ENCODE measurements at regions not wholly inside any gene's neighbourhood (a gene's known extent, or its start where the extent isn't known, plus 50 kb on each side); places are given as distances from the start of the nearest gene placed in this dataset.
A peak's percentile ranks its signal among the peaks of the same experiment; 100 is the strongest.
"Not testable (repeated sequence)": the region's sequence is repeated elsewhere in the genome, so short reads cannot be mapped to it uniquely, and the experiment has no call there.

GRCh38 chr2:179385756-179386155 lies 121.1 kb upstream of the SESTD1 start:
- H3K4me3 ChIP-seq (ENCODE audit: low read length); H3K4me2 ChIP-seq (ENCODE audit: low read length); H3K9ac ChIP-seq (ENCODE audit: low read depth, low read length); H3K36me3 ChIP-seq (ENCODE audit: insufficient read depth, low read length); H3K4me1 ChIP-seq (ENCODE audit: control insufficient read depth, insufficient read depth, low read length); H3K27me3 ChIP-seq (ENCODE audit: control insufficient read depth, insufficient read depth, low read length); H3K9me3 ChIP-seq (replicated peaks; ENCODE audit: low read length): not testable (repeated sequence)

- H3K36me3 ChIP-seq (ENCODE audit: insufficient read depth, low read length): no peaks in the 10 kb centered on the region
- no peak overlapping the region for H3K4me2 ChIP-seq (ENCODE audit: low read length)
- no peak overlapping the region for H3K4me3 ChIP-seq (ENCODE audit: low read length)
- H3K4me1 ChIP-seq (ENCODE audit: control insufficient read depth, insufficient read depth, low read length): no peaks in the 10 kb centered on the region
- no peaks in the 10 kb centered on the region for H3K27me3 ChIP-seq (ENCODE audit: control insufficient read depth, insufficient read depth, low read length)
- no peak overlapping the region for H3K9ac ChIP-seq (ENCODE audit: low read depth, low read length)
- no peaks in the 10 kb centered on the region for H3K9me3 ChIP-seq (replicated peaks; ENCODE audit: low read length)
Observed at GRCh38 chr2:179383975-179384374, 119.3 kb upstream of the SESTD1 start.

- Histone ChIP-seq H3K9me3 (replicated peaks; ENCODE audit: low read length) (no peaks in the 10 kb centered on the region), H3K4me2 (ENCODE audit: low read length) (peak overlapping the region; percentile 40), H3K36me3 (ENCODE audit: insufficient read depth, low read length) (no peaks in the 10 kb centered on the region), H3K27me3 (ENCODE audit: control insufficient read depth, insufficient read depth, low read length) (no peaks in the 10 kb centered on the region), H3K4me3 (ENCODE audit: low read length) (no peak overlapping the region), H3K4me1 (ENCODE audit: control insufficient read depth, insufficient read depth, low read length) (peaks cover 6% of the 10 kb centered on the region), H3K9ac (ENCODE audit: low read depth, low read length) (no peak overlapping the region)
Observed at GRCh38 chr2:179377296-179377695, 112.7 kb upstream of the SESTD1 start.

GRCh38 chr2:179376881-179377280 lies 112.2 kb upstream of the SESTD1 start:
- Histone ChIP-seq H3K27me3 (ENCODE audit: control insufficient read depth, insufficient read depth, low read length) (no peaks in the 10 kb centered on the region), H3K9me3 (replicated peaks; ENCODE audit: low read length) (no peaks in the 10 kb centered on the region), H3K4me3 (ENCODE audit: low read length) (no peak overlapping the region), H3K4me1 (ENCODE audit: control insufficient read depth, insufficient read depth, low read length) (peaks cover 6% of the 10 kb centered on the region), H3K36me3 (ENCODE audit: insufficient read depth, low read length) (no peaks in the 10 kb centered on the region), H3K4me2 (ENCODE audit: low read length) (peak overlapping the region; percentile 19), H3K9ac (ENCODE audit: low read depth, low read length) (no peak overlapping the region)

GRCh38 chr2:179373816-179374215 lies 109.2 kb upstream of the SESTD1 start:
- peaks cover 6% of the 10 kb centered on the region for H3K4me1 ChIP-seq (ENCODE audit: control insufficient read depth, insufficient read depth, low read length)

GRCh38 chr2:179365561-179365960 lies 100.9 kb upstream of the SESTD1 start:
- H3K4me2 ChIP-seq (ENCODE audit: low read length); H3K4me1 ChIP-seq (ENCODE audit: control insufficient read depth, insufficient read depth, low read length); H3K27me3 ChIP-seq (ENCODE audit: control insufficient read depth, insufficient read depth, low read length); H3K4me3 ChIP-seq (ENCODE audit: low read length); H3K9me3 ChIP-seq (replicated peaks; ENCODE audit: low read length); H3K9ac ChIP-seq (ENCODE audit: low read depth, low read length); H3K36me3 ChIP-seq (ENCODE audit: insufficient read depth, low read length): not testable (repeated sequence)

More at GRCh38 chr2:179373816-179374215, 109.2 kb upstream of the SESTD1 start:
- Histone ChIP-seq H3K9me3 (replicated peaks; ENCODE audit: low read length) (no peaks in the 10 kb centered on the region), H3K4me3 (ENCODE audit: low read length) (no peak overlapping the region), H3K36me3 (ENCODE audit: insufficient read depth, low read length) (no peaks in the 10 kb centered on the region), H3K27me3 (ENCODE audit: control insufficient read depth, insufficient read depth, low read length) (no peaks in the 10 kb centered on the region), H3K4me2 (ENCODE audit: low read length) (no peak overlapping the region), H3K9ac (ENCODE audit: low read depth, low read length) (no peak overlapping the region)

GRCh38 chr2:179355881-179356280 lies 91.2 kb upstream of the SESTD1 start:
- Histone ChIP-seq H3K4me2 (ENCODE audit: low read length) (no peak overlapping the region), H3K36me3 (ENCODE audit: insufficient read depth, low read length) (no peaks in the 10 kb centered on the region), H3K4me3 (ENCODE audit: low read length) (no peak overlapping the region), H3K9me3 (replicated peaks; ENCODE audit: low read length) (no peaks in the 10 kb centered on the region), H3K9ac (ENCODE audit: low read depth, low read length) (no peak overlapping the region), H3K27me3 (ENCODE audit: control insufficient read depth, insufficient read depth, low read length) (no peaks in the 10 kb centered on the region), H3K4me1 (ENCODE audit: control insufficient read depth, insufficient read depth, low read length) (no peaks in the 10 kb centered on the region)

- no peaks in the 10 kb centered on the region for H3K4me1 ChIP-seq (ENCODE audit: control insufficient read depth, insufficient read depth, low read length)
- H3K4me3 ChIP-seq (ENCODE audit: low read length): no peak overlapping the region
- no peak overlapping the region for H3K9ac ChIP-seq (ENCODE audit: low read depth, low read length)
- no peaks in the 10 kb centered on the region for H3K9me3 ChIP-seq (replicated peaks; ENCODE audit: low read length)
- H3K36me3 ChIP-seq (ENCODE audit: insufficient read depth, low read length): no peaks in the 10 kb centered on the region
- H3K27me3 ChIP-seq (ENCODE audit: control insufficient read depth, insufficient read depth, low read length): no peaks in the 10 kb centered on the region
- no peak overlapping the region for H3K4me2 ChIP-seq (ENCODE audit: low read length)
Observed at GRCh38 chr2:179354739-179355537, 90.3 kb upstream of the SESTD1 start.

- Histone ChIP-seq H3K9me3 (replicated peaks; ENCODE audit: low read length) (no peaks in the 10 kb centered on the region), H3K9ac (ENCODE audit: low read depth, low read length) (no peak overlapping the region), H3K36me3 (ENCODE audit: insufficient read depth, low read length) (no peaks in the 10 kb centered on the region), H3K4me3 (ENCODE audit: low read length) (no peak overlapping the region), H3K4me2 (ENCODE audit: low read length) (no peak overlapping the region), H3K27me3 (ENCODE audit: control insufficient read depth, insufficient read depth, low read length) (no peaks in the 10 kb centered on the region), H3K4me1 (ENCODE audit: control insufficient read depth, insufficient read depth, low read length) (no peaks in the 10 kb centered on the region)
Observed at GRCh38 chr2:179354296-179354695, 89.7 kb upstream of the SESTD1 start.

- no peaks in the 10 kb centered on the region for H3K36me3 ChIP-seq (ENCODE audit: insufficient read depth, low read length)
- no peaks in the 10 kb centered on the region for H3K9me3 ChIP-seq (replicated peaks; ENCODE audit: low read length)
- no peak overlapping the region for H3K4me2 ChIP-seq (ENCODE audit: low read length)
- H3K27me3 ChIP-seq (ENCODE audit: control insufficient read depth, insufficient read depth, low read length): no peaks in the 10 kb centered on the region
- H3K9ac ChIP-seq (ENCODE audit: low read depth, low read length): no peak overlapping the region
- H3K4me3 ChIP-seq (ENCODE audit: low read length): no peak overlapping the region
- no peaks in the 10 kb centered on the region for H3K4me1 ChIP-seq (ENCODE audit: control insufficient read depth, insufficient read depth, low read length)
Observed at GRCh38 chr2:179352181-179352580, 87.5 kb upstream of the SESTD1 start.

- Histone ChIP-seq H3K4me3 (ENCODE audit: low read length) (no peak overlapping the region), H3K9ac (ENCODE audit: low read depth, low read length) (no peak overlapping the region), H3K9me3 (replicated peaks; ENCODE audit: low read length) (no peaks in the 10 kb centered on the region), H3K4me1 (ENCODE audit: control insufficient read depth, insufficient read depth, low read length) (no peaks in the 10 kb centered on the region), H3K27me3 (ENCODE audit: control insufficient read depth, insufficient read depth, low read length) (no peaks in the 10 kb centered on the region), H3K36me3 (ENCODE audit: insufficient read depth, low read length) (no peaks in the 10 kb centered on the region), H3K4me2 (ENCODE audit: low read length) (no peak overlapping the region)
Observed at GRCh38 chr2:179351057-179351456, 86.4 kb upstream of the SESTD1 start.

GRCh38 chr2:179349670-179350303 lies 85.2 kb upstream of the SESTD1 start:
- H3K4me1 ChIP-seq (ENCODE audit: control insufficient read depth, insufficient read depth, low read length): peaks cover 3% of the 10 kb centered on the region
- H3K4me2 ChIP-seq (ENCODE audit: low read length): no peak overlapping the region
- no peaks in the 10 kb centered on the region for H3K27me3 ChIP-seq (ENCODE audit: control insufficient read depth, insufficient read depth, low read length)
- H3K9ac ChIP-seq (ENCODE audit: low read depth, low read length): no peak overlapping the region
- no peaks in the 10 kb centered on the region for H3K36me3 ChIP-seq (ENCODE audit: insufficient read depth, low read length)
- no peaks in the 10 kb centered on the region for H3K9me3 ChIP-seq (replicated peaks; ENCODE audit: low read length)
- H3K4me3 ChIP-seq (ENCODE audit: low read length): no peak overlapping the region
